ENCODE measurements at regions not wholly inside any gene's neighbourhood (a gene's known extent, or its start where the extent isn't known, plus 50 kb on each side); places are given as distances from the start of the nearest gene placed in this dataset.

- no peak overlapping the region for H3K27ac ChIP-seq
- TF ChIP-seq CTCF (IDR thresholded peaks at IDR 0.05): no peak
- no peak for TF ChIP-seq ZFX (IDR thresholded peaks at IDR 0.05; ENCODE audit: borderline replicate concordance)
These were observed 389.4 kb downstream of the RFC3 start for GRCh38 chr13:34207334-34207733.

GRCh38 chr13:34207872-34208271, 389.9 kb downstream of the RFC3 start:
- no peak overlapping the region for H3K27ac ChIP-seq
- TF ChIP-seq ZFX (IDR thresholded peaks at IDR 0.05; ENCODE audit: borderline replicate concordance): no peak
- TF ChIP-seq CTCF (IDR thresholded peaks at IDR 0.05): no peak

- H3K27ac ChIP-seq: no peak overlapping the region
- TF ChIP-seq ZFX (IDR thresholded peaks at IDR 0.05; ENCODE audit: borderline replicate concordance) (no peak), CTCF (IDR thresholded peaks at IDR 0.05) (no peak)
These were observed 390.4 kb downstream of the RFC3 start for GRCh38 chr13:34208336-34208735.

GRCh38 chr13:34210341-34210740, 392.4 kb downstream of the RFC3 start:
- TF ChIP-seq CTCF (IDR thresholded peaks at IDR 0.05) (no peak), ZFX (IDR thresholded peaks at IDR 0.05; ENCODE audit: borderline replicate concordance) (no peak)
- no peak overlapping the region for H3K27ac ChIP-seq

- H3K27ac ChIP-seq: no peak overlapping the region
- TF ChIP-seq CTCF (IDR thresholded peaks at IDR 0.05) (no peak), ZFX (IDR thresholded peaks at IDR 0.05; ENCODE audit: borderline replicate concordance) (no peak)
These were observed 396.7 kb downstream of the RFC3 start for GRCh38 chr13:34214686-34215085.

- TF ChIP-seq ZFX (IDR thresholded peaks at IDR 0.05; ENCODE audit: borderline replicate concordance): no peak
- no peak for TF ChIP-seq CTCF (IDR thresholded peaks at IDR 0.05)
- no peak overlapping the region for H3K27ac ChIP-seq
These were observed 398.3 kb downstream of the RFC3 start for GRCh38 chr13:34216256-34216655.

GRCh38 chr13:34217343-34218025, 399.5 kb downstream of the RFC3 start:
- no peak overlapping the region for H3K27ac ChIP-seq
- no peak for TF ChIP-seq CTCF (IDR thresholded peaks at IDR 0.05)
- no peak for TF ChIP-seq ZFX (IDR thresholded peaks at IDR 0.05; ENCODE audit: borderline replicate concordance)

Measured in 22Rv1 (cell line).